ENCODE measurements at regions not wholly inside any gene's neighbourhood (a gene's known extent, or its start where the extent isn't known, plus 50 kb on each side); places are given as distances from the start of the nearest gene placed in this dataset.

GRCh38 chr9:81268048-81268447 is 421.3 kb downstream of the TLE1 start:
- TF ChIP-seq CTCF (IDR thresholded peaks at IDR 0.05; ENCODE audit: poor library complexity) (no peak), EZH2 (IDR thresholded peaks at IDR 0.05; ENCODE audit: borderline replicate concordance) (no peak)

Measured in hepatocyte (in vitro differentiated cells).